SK-MEL-5 (cell line): ENCODE measurements at regions not wholly inside any gene's neighbourhood (a gene's known extent, or its start where the extent isn't known, plus 50 kb on each side); places are given as distances from the start of the nearest gene placed in this dataset.
A peak's percentile ranks its signal among the peaks of the same experiment; 100 is the strongest.
"Not testable (repeated sequence)": the region's sequence is repeated elsewhere in the genome, so short reads cannot be mapped to it uniquely, and the experiment has no call there.

ENCODE experiments used
- DNase-seq: peaks from one replicate; pipeline ENCODE4 v3.0.0-alpha.2; 2016; ENCODE audit warnings: low read depth, low spot score
- in situ Hi-C: cut with HindIII; loops from 2 replicates; pipeline ENCODE4 v1.10.0; 2016; ENCODE audit warnings: low sequenced_read_pairs, high pct_unique_total_duplicates, low pct_unique_long_range_greater_than_20kb

GRCh38 chr12:24517000-24517399, 431.9 kb downstream of the BCAT1 start:
- DNase-seq: no peak
- in situ Hi-C loops: no loop called here

GRCh38 chr12:24510581-24511125, 438.2 kb downstream of the BCAT1 start:
- peak; percentile 60 for DNase-seq
- in situ Hi-C loops: no loop called here

GRCh38 chr12:24507827-24508226, 441.1 kb downstream of the BCAT1 start:
- no peak for DNase-seq
- in situ Hi-C loops: no loop called here

DNA sequence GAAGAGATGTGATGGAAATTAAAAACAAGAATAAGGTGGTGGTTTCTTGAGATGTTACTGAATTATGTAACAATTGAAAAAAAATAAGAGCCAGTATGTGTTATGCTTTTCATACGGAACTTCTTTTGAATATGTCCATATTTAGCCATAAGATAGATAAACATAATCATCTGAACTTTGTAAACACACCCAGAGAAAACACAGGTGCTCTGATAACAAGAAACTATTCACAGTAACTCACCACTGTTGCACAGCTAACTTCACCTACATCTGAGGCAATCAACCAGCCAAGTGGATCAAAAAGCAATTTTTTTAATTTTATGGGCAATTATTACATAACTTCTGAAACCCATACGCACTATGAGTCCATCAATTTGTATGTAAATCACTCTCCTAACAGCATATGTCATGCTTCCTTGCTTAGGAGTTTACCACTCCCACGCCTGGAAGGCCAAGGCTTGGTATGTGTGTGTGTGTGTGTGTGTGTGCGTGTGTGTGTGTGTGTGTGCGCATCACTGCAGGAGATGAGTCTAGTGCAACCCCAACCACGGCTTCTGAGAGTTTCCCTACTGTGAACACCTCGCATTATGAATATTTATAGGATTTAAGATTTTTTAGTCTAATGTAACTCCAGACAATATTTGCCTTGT, 443.4 kb downstream of the BCAT1 start:
- no peak for DNase-seq
- in situ Hi-C loops: no loop called here

DNA sequence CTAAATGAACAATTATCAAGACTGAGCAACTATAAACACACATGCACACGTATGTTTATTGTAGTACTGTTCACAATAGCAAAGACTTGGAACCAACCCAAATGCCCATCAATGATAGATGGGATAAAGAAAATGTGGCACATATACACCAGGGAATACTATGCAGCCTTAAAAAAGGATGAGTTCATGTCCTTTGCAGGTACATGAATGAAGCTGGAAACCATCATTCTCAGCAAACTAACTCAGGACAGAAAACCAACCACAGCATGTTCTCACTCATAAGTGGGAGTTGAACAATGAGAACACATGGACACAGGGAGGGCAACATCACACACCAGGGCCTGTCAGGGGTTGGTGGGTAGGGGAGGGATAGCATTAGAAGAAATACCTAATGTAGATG, 445.4 kb downstream of the BCAT1 start:
- DNase-seq, in situ Hi-C loops: not testable (repeated sequence)

DNA sequence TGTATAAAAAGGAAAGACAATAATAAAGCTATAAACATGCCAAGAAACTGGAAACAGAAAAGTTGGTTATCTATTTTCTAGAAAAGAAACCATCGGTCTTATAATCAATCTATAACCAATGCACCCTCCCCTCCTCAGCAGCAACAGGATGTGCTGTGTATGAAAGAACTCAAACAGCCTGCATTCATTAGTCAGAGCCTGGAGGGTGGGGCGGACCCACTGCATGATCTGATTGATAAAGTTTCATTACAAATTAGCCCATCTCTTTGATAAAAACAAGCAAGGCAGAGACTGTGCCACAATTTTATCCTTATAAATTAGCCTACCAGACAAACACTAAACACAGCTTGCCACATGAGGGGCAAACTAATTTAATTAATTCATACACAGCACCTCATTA, 448.1 kb downstream of the BCAT1 start:
- peak; percentile 50 for DNase-seq
- in situ Hi-C loops: no loop called here

DNA sequence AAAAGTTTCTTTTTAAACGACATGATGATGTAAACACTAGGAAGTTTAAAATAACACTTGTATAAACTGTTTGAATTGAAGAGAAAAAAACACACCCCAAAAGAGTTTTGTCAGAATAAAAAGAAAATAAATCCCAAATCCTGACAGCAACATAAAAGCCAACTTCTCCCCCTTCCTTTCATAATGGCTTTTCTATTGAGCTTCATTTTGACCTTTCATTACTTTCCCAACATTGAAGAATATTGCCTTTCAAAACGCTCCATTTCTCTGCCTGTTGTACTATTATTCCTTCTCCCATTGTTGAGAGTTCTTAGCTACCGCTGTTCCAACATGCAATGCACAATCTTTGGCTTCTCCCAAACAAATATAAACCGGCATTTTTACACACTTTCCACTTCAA, 448.5 kb downstream of the BCAT1 start:
- DNase-seq: no peak
- in situ Hi-C loops: no loop called here

GRCh38 chr12:24499151-24500146, 449.5 kb downstream of the BCAT1 start:
- in situ Hi-C loops: no loop called here
- DNase-seq: peak; percentile 22

GRCh38 chr12:24496755-24497154, 452.1 kb downstream of the BCAT1 start:
- in situ Hi-C loops: no loop called here
- no peak for DNase-seq

DNA sequence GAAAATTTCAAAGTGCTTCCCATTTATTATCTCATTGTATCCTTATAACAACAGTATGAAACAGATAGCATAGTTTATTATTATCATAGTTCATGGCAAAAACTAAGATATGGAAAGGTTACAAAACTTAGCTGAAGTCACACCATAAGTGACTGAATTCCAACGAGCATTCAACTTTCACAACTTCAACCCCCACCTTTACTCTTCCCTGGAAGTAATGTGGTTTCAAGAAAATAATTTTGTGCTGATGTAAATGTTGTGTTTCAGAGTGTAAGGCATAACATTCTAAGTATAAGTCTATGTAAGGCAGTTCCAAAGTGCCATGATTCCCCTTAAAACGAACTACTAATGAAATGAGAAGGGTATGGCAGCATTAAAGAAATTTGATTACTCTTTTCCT, 454.5 kb downstream of the BCAT1 start:
- DNase-seq: no peak
- in situ Hi-C loops: no loop called here

- no peak for DNase-seq
- in situ Hi-C loops: no loop called here
These were observed 456.9 kb downstream of the BCAT1 start for GRCh38 chr12:24491968-24492367.

- in situ Hi-C loops: no loop called here
- no peak for DNase-seq
These were observed 459.0 kb downstream of the BCAT1 start for GRCh38 chr12:24489939-24490338.

- in situ Hi-C loops: no loop called here
- peak; percentile 88 for DNase-seq
These were observed 459.8 kb downstream of the BCAT1 start for GRCh38 chr12:24488906-24489619.

- no peak for DNase-seq
- in situ Hi-C loops: no loop called here
These were observed 460.8 kb downstream of the BCAT1 start for GRCh38 chr12:24488091-24488596.

GRCh38 chr12:24487606-24488005, 461.3 kb downstream of the BCAT1 start:
- no peak for DNase-seq
- in situ Hi-C loops: no loop called here

DNA sequence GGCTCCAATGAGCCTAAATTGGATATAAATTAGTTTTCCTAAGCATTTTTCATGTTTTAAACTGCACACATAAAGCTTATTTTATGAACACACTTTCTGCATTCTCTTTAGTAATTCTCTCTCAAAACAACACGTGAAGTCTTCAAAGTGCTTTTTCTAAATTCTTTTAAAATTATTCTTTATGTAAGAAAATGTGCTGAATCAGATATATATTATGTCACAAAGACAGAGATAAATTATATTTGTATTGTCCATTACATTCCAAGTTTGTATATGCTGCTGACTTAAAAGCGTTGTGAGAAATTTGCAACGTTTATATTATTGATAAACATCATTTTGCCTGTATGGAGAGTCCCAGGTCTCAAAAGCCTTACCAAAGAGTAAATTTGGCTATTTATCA, 465.2 kb downstream of the BCAT1 start:
- DNase-seq: no peak
- in situ Hi-C loops: no loop called here

DNA sequence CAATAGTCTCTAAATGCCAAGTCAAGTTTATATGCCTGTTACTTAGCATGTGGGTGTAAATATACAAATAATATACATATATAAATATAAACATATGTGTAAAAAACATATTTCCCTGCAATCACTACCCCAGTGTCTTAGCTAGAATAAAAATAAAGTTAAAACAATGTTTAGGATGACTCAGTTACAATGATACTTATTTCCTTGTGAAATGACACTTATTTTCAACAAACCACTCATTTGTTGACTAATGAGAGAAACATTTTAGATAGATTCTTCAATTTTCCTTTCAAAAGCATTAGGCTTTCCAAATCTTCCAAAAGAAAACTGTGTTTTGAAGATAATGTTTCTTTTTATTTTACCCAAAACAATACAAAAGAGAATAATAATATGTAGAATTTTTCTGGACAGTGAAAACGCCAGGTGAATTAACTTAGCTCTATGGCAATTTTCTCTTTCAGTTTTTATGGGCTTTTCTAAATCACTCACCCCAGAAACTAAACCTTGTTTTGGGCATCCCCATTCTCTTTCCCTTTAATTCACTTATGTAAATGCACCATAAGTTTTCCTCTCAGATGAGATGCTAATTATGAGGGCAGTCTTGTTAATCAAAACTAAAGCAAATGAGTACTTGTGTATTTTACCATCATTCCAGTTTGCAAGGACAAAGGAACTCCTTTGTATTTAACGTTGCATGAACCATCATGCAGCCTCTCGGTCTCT, 465.9 kb downstream of the BCAT1 start:
- no peak for DNase-seq

More for the DNA sequence above, 465.9 kb downstream of the BCAT1 start:
- in situ Hi-C loops: no loop called here
